Tibial nerve (tissue), 4 donors: ENCODE measurements at regions not wholly inside any gene's neighbourhood (a gene's known extent, or its start where the extent isn't known, plus 50 kb on each side); places are given as distances from the start of the nearest gene placed in this dataset.

Source experiments
- CTCF ChIP-seq, 5 experiments: fragments of 200-600 bp in 3 of 5; fragments of 450-650 bp in 2 of 5; sonication (generic) in 3 of 5; IDR thresholded peaks; one replicate each; pipeline ENCODE4 v1.5.1; 2016 to 2019; ENCODE audit warnings: antibody characterized with exemption in 5 of 5, mild to moderate bottlenecking in 3 of 5, moderate library complexity in 2 of 5
- EP300 ChIP-seq, 2 donors: sonication (generic); formaldehyde crosslinking; IDR thresholded peaks; one replicate each; pipeline ENCODE4 v1.6.1; 2017; ENCODE audit warnings: antibody characterized with exemption in 2 of 2, mild to moderate bottlenecking in 1 of 2
- POLR2A ChIP-seq, 2 donors: fragments of 450-650 bp; IDR thresholded peaks; one replicate each; pipeline ENCODE4 v1.6.1; 2017; ENCODE audit warnings: antibody characterized with exemption in 2 of 2, mild to moderate bottlenecking in 2 of 2, moderate library complexity in 2 of 2

GRCh38 chr7:155879592-155879991, 67.3 kb upstream of the SHH start:
- no peak for TF ChIP-seq CTCF (IDR thresholded peaks at IDR 0.05)
- TF ChIP-seq POLR2A (IDR thresholded peaks at IDR 0.05), result no peak
- no peak for TF ChIP-seq EP300 (IDR thresholded peaks at IDR 0.05)
